Esophagus squamous epithelium (tissue), 4 donors: ENCODE measurements at regions not wholly inside any gene's neighbourhood (a gene's known extent, or its start where the extent isn't known, plus 50 kb on each side); places are given as distances from the start of the nearest gene placed in this dataset.
"Not testable (repeated sequence)": the region's sequence is repeated elsewhere in the genome, so short reads cannot be mapped to it uniquely, and the experiment has no call there.

Experiments
- CTCF ChIP-seq, 6 experiments: fragments of 450-650 bp in 4 of 6; fragments of 200-600 bp in 2 of 6; sonication (generic) in 2 of 6; IDR thresholded peaks; one replicate each; pipeline ENCODE4 v1.5.1; 2016 to 2019; ENCODE audit warnings: antibody characterized with exemption in 6 of 6, mild to moderate bottlenecking in 4 of 6, moderate library complexity in 4 of 6
- POLR2A ChIP-seq, 4 donors: fragments of 450-650 bp; IDR thresholded peaks; one replicate each; pipeline ENCODE4 v1.6.1; 2017; ENCODE audit warnings: antibody characterized with exemption in 4 of 4, mild to moderate bottlenecking in 4 of 4, moderate library complexity in 3 of 4

- TF ChIP-seq CTCF, POLR2A (IDR thresholded peaks at IDR 0.05): not testable (repeated sequence)
Measured at GRCh38 chr17:20933040-20933439, 109.8 kb downstream of the USP22 start.
